ENCODE measurements at regions not wholly inside any gene's neighbourhood (a gene's known extent, or its start where the extent isn't known, plus 50 kb on each side); places are given as distances from the start of the nearest gene placed in this dataset.

GRCh38 chr2:136386046-136386445, 268.1 kb upstream of the CXCR4 start:
- DNase-seq (ENCODE audit: low spot score in 2 of 2, unreplicated experiment in 2 of 2) = no peak

GRCh38 chr2:136384531-136385303, 266.8 kb upstream of the CXCR4 start:
- Mint-ChIP-seq H3K4me3 (no peak overlapping the region), H3K36me3 (no peaks in the 10 kb centered on the region), H3K27ac (no peak overlapping the region), H3K9me3 (no peaks in the 10 kb centered on the region), H3K27me3 (ENCODE audit: low read depth) (peaks cover 16% of the 10 kb centered on the region), H3K4me1 (no peaks in the 10 kb centered on the region)
- DNase-seq (ENCODE audit: low spot score in 2 of 2, unreplicated experiment in 2 of 2) = no peak
- TF ChIP-seq CTCF (IDR thresholded peaks at IDR 0.05; ENCODE audit: unreplicated experiment) = peak; percentile 13

More at GRCh38 chr2:136386046-136386445, 268.1 kb upstream of the CXCR4 start:
- Mint-ChIP-seq H3K4me3 (no peak overlapping the region), H3K9me3 (no peaks in the 10 kb centered on the region), H3K36me3 (no peaks in the 10 kb centered on the region), H3K27ac (no peak overlapping the region), H3K27me3 (ENCODE audit: low read depth) (peaks cover 26% of the 10 kb centered on the region), H3K4me1 (no peaks in the 10 kb centered on the region)
- no peak for TF ChIP-seq CTCF (IDR thresholded peaks at IDR 0.05; ENCODE audit: unreplicated experiment)

- Mint-ChIP-seq H3K27me3 (ENCODE audit: low read depth) (peaks cover 2% of the 10 kb centered on the region), H3K4me1 (no peaks in the 10 kb centered on the region), H3K27ac (no peak overlapping the region), H3K4me3 (no peak overlapping the region), H3K36me3 (no peaks in the 10 kb centered on the region), H3K9me3 (no peaks in the 10 kb centered on the region)
- DNase-seq (ENCODE audit: low spot score in 2 of 2, unreplicated experiment in 2 of 2) = no peak
- TF ChIP-seq CTCF (IDR thresholded peaks at IDR 0.05; ENCODE audit: unreplicated experiment) = no peak
These were observed 265.2 kb upstream of the CXCR4 start for GRCh38 chr2:136383167-136383566.

- H3K36me3 Mint-ChIP-seq = no peaks in the 10 kb centered on the region
- H3K4me1 Mint-ChIP-seq = peaks cover 2% of the 10 kb centered on the region
- no peak overlapping the region for H3K4me3 Mint-ChIP-seq
- no peak for TF ChIP-seq CTCF (IDR thresholded peaks at IDR 0.05; ENCODE audit: unreplicated experiment)
- no peaks in the 10 kb centered on the region for H3K9me3 Mint-ChIP-seq
- no peak overlapping the region for H3K27ac Mint-ChIP-seq
- no peak for DNase-seq (ENCODE audit: low spot score in 2 of 2, unreplicated experiment in 2 of 2)
- no peaks in the 10 kb centered on the region for H3K27me3 Mint-ChIP-seq (ENCODE audit: low read depth)
These were observed 264.0 kb upstream of the CXCR4 start for GRCh38 chr2:136381722-136382633.

GRCh38 chr2:136381245-136381644, 263.3 kb upstream of the CXCR4 start:
- Mint-ChIP-seq H3K27ac (no peak overlapping the region), H3K27me3 (ENCODE audit: low read depth) (no peaks in the 10 kb centered on the region), H3K9me3 (no peaks in the 10 kb centered on the region), H3K36me3 (no peaks in the 10 kb centered on the region), H3K4me1 (peaks cover 6% of the 10 kb centered on the region), H3K4me3 (no peak overlapping the region)
- TF ChIP-seq CTCF (IDR thresholded peaks at IDR 0.05; ENCODE audit: unreplicated experiment) = no peak
- no peak for DNase-seq (ENCODE audit: low spot score in 2 of 2, unreplicated experiment in 2 of 2)

Measured in mesothelial cell of epicardium (in vitro differentiated cells).